ENCODE measurements at regions not wholly inside any gene's neighbourhood (a gene's known extent, or its start where the extent isn't known, plus 50 kb on each side); places are given as distances from the start of the nearest gene placed in this dataset.

- H3K36me3 ChIP-seq (ENCODE audit: control insufficient read depth in 2 of 2, insufficient read depth in 2 of 2, low read length in 1 of 2) = no peaks in the 10 kb centered on the region
- SMC1A ChIA-PET (ENCODE audit: uncharacterized antibody, unreplicated experiment) = no interaction called here
- no peak overlapping the region for H3K4me3 ChIP-seq
- TF ChIP-seq NR2C1 (IDR thresholded peaks at IDR 0.05) (no peak), STAT1 (conservative IDR thresholded peaks at IDR 0.05) (no peak), KDM1A (IDR thresholded peaks at IDR 0.05; ENCODE audit: borderline replicate concordance) (no peak), EGR1 (IDR thresholded peaks at IDR 0.05; ENCODE audit: borderline replicate concordance in 1 of 2, low read depth in 2 of 2, low read length in 2 of 2) (no peak), YBX1 (IDR thresholded peaks at IDR 0.05) (no peak), EP300 (IDR thresholded peaks at IDR 0.05; ENCODE audit: borderline replicate concordance in 1 of 2, control insufficient read depth in 1 of 2, low read depth in 2 of 2, low read length in 2 of 2) (no peak), TCF7 (IDR thresholded peaks at IDR 0.05; ENCODE audit: borderline replicate concordance) (no peak), MTA2 (IDR thresholded peaks at IDR 0.05; ENCODE audit: low read depth) (no peak), ATF7 (IDR thresholded peaks at IDR 0.05; ENCODE audit: low read depth) (no peak), NBN (IDR thresholded peaks at IDR 0.05) (no peak), NFXL1 (IDR thresholded peaks at IDR 0.05; ENCODE audit: borderline replicate concordance) (no peak), CUX1 (IDR thresholded peaks at IDR 0.05; ENCODE audit: insufficient replicate concordance, low read depth, low read length) (no peak), ZBED1 (IDR thresholded peaks at IDR 0.05; ENCODE audit: borderline replicate concordance) (no peak), FOXM1 (IDR thresholded peaks at IDR 0.05; ENCODE audit: low read depth, low read length) (no peak), HCFC1 (IDR thresholded peaks at IDR 0.05; ENCODE audit: low read length) (no peak), EED (IDR thresholded peaks at IDR 0.05; ENCODE audit: low read depth) (no peak), E2F8 (IDR thresholded peaks at IDR 0.05; ENCODE audit: low read depth, partially characterized antibody) (no peak)
- DNase-seq (ENCODE audit: low read depth, low spot score) (no peak), ATAC-seq (no peak), FAIRE-seq (no peak)
- POLR2A ChIA-PET = no interaction called here
- no peaks in the 10 kb centered on the region for H3K79me2 ChIP-seq (ENCODE audit: control insufficient read depth, insufficient read depth, low read length)
- BruUV-seq (replicated peaks) = no TSS peak
- intact Hi-C loops (cut with micrococcal nuclease; ENCODE audit: unreplicated experiment) = no loop called here
- H2AFZ ChIP-seq (ENCODE audit: control insufficient read depth, low read depth, low read length) = no peak overlapping the region
- no peak overlapping the region for H3K27ac ChIP-seq (ENCODE audit: control insufficient read depth, insufficient read depth)
- H3K4me2 ChIP-seq (ENCODE audit: control insufficient read depth, insufficient read depth) = no peak overlapping the region
- H3K9ac ChIP-seq (ENCODE audit: control insufficient read depth, insufficient read depth, low read length) = no peak overlapping the region
- H3K9me3 ChIP-seq (replicated peaks; ENCODE audit: control insufficient read depth, insufficient read depth, low read length) = peaks cover 17% of the 10 kb centered on the region; the same call in 2 of the 3 replicates
- H3K27me3 ChIP-seq (replicated peaks in 1 of 2; ENCODE audit: control insufficient read depth in 2 of 2, insufficient read depth in 2 of 2, low read length in 1 of 2) = no peaks in the 10 kb centered on the region
- RAD21 ChIA-PET (ENCODE audit: unreplicated experiment) = no interaction called here
- no peaks in the 10 kb centered on the region for H3K4me1 ChIP-seq (ENCODE audit: control insufficient read depth, insufficient read depth, low read length)
- H4K20me1 ChIP-seq (ENCODE audit: control insufficient read depth, insufficient read depth) = no peaks in the 10 kb centered on the region
- CTCF ChIA-PET = no interaction called here
- in situ Hi-C loops (cut with MboI) = no loop called here
These were observed 125.2 kb downstream of the IRF8 start for GRCh38 chr16:86024210-86024609.

Data from GM12878 (cell line).